ENCODE measurements at regions not wholly inside any gene's neighbourhood (a gene's known extent, or its start where the extent isn't known, plus 50 kb on each side); places are given as distances from the start of the nearest gene placed in this dataset.

DNA sequence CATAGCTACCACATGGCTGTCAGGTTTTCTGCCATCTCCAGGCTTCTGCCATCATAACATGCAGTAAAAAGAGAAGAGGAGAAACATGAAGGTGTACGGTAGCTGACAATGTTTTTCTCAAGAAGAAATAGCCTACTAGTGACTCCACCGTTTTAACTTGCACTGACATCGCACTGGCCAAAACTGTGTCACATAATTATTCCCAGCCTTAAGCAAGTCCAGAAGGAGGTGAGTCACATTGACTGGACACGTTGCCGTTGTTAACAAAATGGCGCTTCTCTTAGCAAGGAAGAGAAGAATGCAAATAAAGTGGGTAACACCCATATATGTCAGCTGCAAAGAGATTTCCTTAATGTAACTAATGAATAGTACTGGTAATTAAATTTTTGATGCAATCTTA is 810.4 kb upstream of the SLC10A2 start:
- no CpG with 5 or more reads among the region's 6 CpGs for WGBS, 2 experiments (ENCODE audit: extremely low coverage in 2 of 2, insufficient read length in 1 of 2)

More for the DNA sequence above, 810.4 kb upstream of the SLC10A2 start:
- Histone ChIP-seq H2AK9ac (replicated peaks; ENCODE audit: low read depth, low read length, poor library complexity) (no peak overlapping the region), H2BK120ac (ENCODE audit: low read depth, low read length) (no peak overlapping the region), H2BK20ac (ENCODE audit: low read depth, low read length) (no peak overlapping the region), H3K36me3 (ENCODE audit: control insufficient read depth, insufficient read depth, low read length) (no peaks in the 10 kb centered on the region), H3K4ac (ENCODE audit: low read depth, low read length) (no peak overlapping the region), H3K4me2 (ENCODE audit: low read depth, low read length) (no peak overlapping the region), H3K18ac (ENCODE audit: low read depth, low read length) (no peak overlapping the region), H3K27ac (ENCODE audit: insufficient read depth, low read length) (no peak overlapping the region), H3K9me1 (ENCODE audit: insufficient read depth, low read length) (no peaks in the 10 kb centered on the region), H4K91ac (ENCODE audit: insufficient read depth, low read depth, low read length) (no peak overlapping the region), H3K23ac (ENCODE audit: low read depth, low read length) (no peak overlapping the region), H4K5ac (ENCODE audit: low read depth, low read length) (no peak overlapping the region), H3K9ac (ENCODE audit: low read depth, low read length) (no peak overlapping the region), H2AFZ (replicated peaks; ENCODE audit: low read length, poor library complexity) (no peak overlapping the region), H2AK5ac (ENCODE audit: low read depth, low read length) (no peak overlapping the region), H2BK5ac (ENCODE audit: low read depth, low read length, poor library complexity, severe bottlenecking) (no peak overlapping the region), H3K14ac (replicated peaks; ENCODE audit: low read depth, low read length) (no peak overlapping the region), H3K27me3 (ENCODE audit: control insufficient read depth, insufficient read depth, low read length) (no peaks in the 10 kb centered on the region), H3K9me3 (ENCODE audit: control insufficient read depth, insufficient read depth, low read length) (no peaks in the 10 kb centered on the region), H3K56ac (ENCODE audit: extremely low read depth, insufficient read depth, low read length) (no peak overlapping the region), H3K4me3 (ENCODE audit: insufficient read depth, low read depth, low read length) (no peak overlapping the region), H4K20me1 (ENCODE audit: insufficient read depth, low read length) (no peaks in the 10 kb centered on the region), H4K8ac (ENCODE audit: low read depth in 2 of 2, low read length in 2 of 2) (no peak overlapping the region), H3K4me1 (ENCODE audit: control insufficient read depth, insufficient read depth, low read length) (no peaks in the 10 kb centered on the region), H3K79me1 (ENCODE audit: low read depth in 1 of 2, low read length in 2 of 2) (no peaks in the 10 kb centered on the region), H2BK15ac (ENCODE audit: low read depth, low read length) (no peak overlapping the region)
- dilution Hi-C loops (cut with HindIII; ENCODE audit: low sequenced_read_pairs, unreplicated experiment) (no loop called here), intact Hi-C loops (cut with micrococcal nuclease) (no loop called here), in situ Hi-C loops (cut with MboI; ENCODE audit: low sequenced_read_pairs) (loop anchor here (25.0 kb wide), 1 partner anchor 686 kb away; no protein-coding TSS in a partner anchor)
- ChIA-PET POLR2A (ENCODE audit: unreplicated experiment) (no interaction called here), CTCF (no interaction called here)
- TF ChIP-seq CTCF (conservative IDR thresholded peaks at IDR 0.05; ENCODE audit: low read depth, low read length): no peak
- TF ChIP-seq SMC3 (IDR thresholded peaks at IDR 0.05; ENCODE audit: low read depth, low read length): no peak
- no peak for TF ChIP-seq CHD1 (IDR thresholded peaks at IDR 0.05; ENCODE audit: low read depth, low read length)
- TF ChIP-seq MAFK (IDR thresholded peaks at IDR 0.05; ENCODE audit: low read depth, low read length): no peak
- TF ChIP-seq POLR2A (IDR thresholded peaks at IDR 0.05; ENCODE audit: low read depth, low read length): no peak
- TF ChIP-seq RAD21 (IDR thresholded peaks at IDR 0.05; ENCODE audit: low read length): no peak
- no peak for TF ChIP-seq BHLHE40 (IDR thresholded peaks at IDR 0.05; ENCODE audit: low read depth, low read length)
- no peak for TF ChIP-seq MXI1 (IDR thresholded peaks at IDR 0.05; ENCODE audit: borderline replicate concordance, low read depth, low read length)
- no peak for TF ChIP-seq RCOR1 (IDR thresholded peaks at IDR 0.05; ENCODE audit: insufficient replicate concordance, low read length)
- no peak for TF ChIP-seq NFE2L2 (IDR thresholded peaks at IDR 0.05; ENCODE audit: low read depth, low read length)
- TF ChIP-seq, protein P1, sequence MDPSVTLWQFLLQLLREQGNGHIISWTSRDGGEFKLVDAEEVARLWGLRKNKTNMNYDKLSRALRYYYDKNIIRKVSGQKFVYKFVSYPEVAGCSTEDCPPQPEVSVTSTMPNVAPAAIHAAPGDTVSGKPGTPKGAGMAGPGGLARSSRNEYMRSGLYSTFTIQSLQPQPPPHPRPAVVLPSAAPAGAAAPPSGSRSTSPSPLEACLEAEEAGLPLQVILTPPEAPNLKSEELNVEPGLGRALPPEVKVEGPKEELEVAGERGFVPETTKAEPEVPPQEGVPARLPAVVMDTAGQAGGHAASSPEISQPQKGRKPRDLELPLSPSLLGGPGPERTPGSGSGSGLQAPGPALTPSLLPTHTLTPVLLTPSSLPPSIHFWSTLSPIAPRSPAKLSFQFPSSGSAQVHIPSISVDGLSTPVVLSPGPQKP (IDR thresholded peaks at IDR 0.05; ENCODE audit: borderline replicate concordance, low read depth, low read length): no peak
- no peak for TF ChIP-seq CEBPB (IDR thresholded peaks at IDR 0.05; ENCODE audit: low read depth, low read length)
- TF ChIP-seq, protein P2, sequence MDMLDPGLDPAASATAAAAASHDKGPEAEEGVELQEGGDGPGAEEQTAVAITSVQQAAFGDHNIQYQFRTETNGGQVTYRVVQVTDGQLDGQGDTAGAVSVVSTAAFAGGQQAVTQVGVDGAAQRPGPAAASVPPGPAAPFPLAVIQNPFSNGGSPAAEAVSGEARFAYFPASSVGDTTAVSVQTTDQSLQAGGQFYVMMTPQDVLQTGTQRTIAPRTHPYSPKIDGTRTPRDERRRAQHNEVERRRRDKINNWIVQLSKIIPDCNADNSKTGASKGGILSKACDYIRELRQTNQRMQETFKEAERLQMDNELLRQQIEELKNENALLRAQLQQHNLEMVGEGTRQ (IDR thresholded peaks at IDR 0.05; ENCODE audit: low read depth, low read length): no peak
- TF ChIP-seq RFX5 (IDR thresholded peaks at IDR 0.05; ENCODE audit: low read depth, low read length): no peak
- TF ChIP-seq MAZ (IDR thresholded peaks at IDR 0.05; ENCODE audit: borderline replicate concordance, low read depth, low read length): no peak
- no TSS peak for BruUV-seq (replicated peaks)
- ATAC-seq (ENCODE audit: low read depth) (no peak), DNase-seq (peak; percentile 1)

All from IMR-90 (cell line).